NCI-H1105 treated with DMSO at 0.1 percent for 48 hours (cell line): ENCODE measurements at regions not wholly inside any gene's neighbourhood (a gene's known extent, or its start where the extent isn't known, plus 50 kb on each side); places are given as distances from the start of the nearest gene placed in this dataset.

Experiments
- DNase-seq: peaks from one replicate; lab custom pipeline; 2025; lab: John Stamatoyannopoulos, UW

- no peak for DNase-seq
Measured at GRCh38 chr10:124286621-124287020, 132.1 kb downstream of the OAT start.

- no peak for DNase-seq
Measured at GRCh38 chr10:124285587-124286527, 132.9 kb downstream of the OAT start.

GRCh38 chr10:124283949-124284250 is 134.8 kb downstream of the OAT start:
- no peak for DNase-seq

- DNase-seq = no peak
Measured at GRCh38 chr10:124283215-124283948, 135.3 kb downstream of the OAT start.

GRCh38 chr10:124282326-124282725 is 136.4 kb downstream of the OAT start:
- DNase-seq = no peak

DNA sequence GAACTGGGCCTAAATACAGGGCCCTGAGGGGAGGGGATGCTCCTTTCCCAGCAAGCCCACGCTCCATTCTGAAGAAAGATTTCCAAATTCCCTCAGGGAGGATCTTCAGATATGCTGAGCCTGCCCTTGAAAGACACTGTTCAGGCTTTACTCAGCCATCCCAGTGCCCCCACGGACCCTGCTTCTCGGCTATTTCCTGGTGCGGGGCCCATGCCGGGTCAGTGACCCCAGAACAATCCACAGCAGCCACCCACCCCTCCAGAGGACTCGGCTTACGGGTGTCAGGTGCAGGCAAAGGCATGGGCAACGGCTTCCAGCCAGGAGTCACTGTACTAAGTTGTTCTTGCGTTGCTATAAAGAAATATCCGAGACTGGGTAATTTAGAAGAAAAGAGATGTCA is 137.1 kb downstream of the OAT start:
- no peak for DNase-seq

GRCh38 chr10:124280916-124281315 is 137.8 kb downstream of the OAT start:
- DNase-seq = no peak

DNA sequence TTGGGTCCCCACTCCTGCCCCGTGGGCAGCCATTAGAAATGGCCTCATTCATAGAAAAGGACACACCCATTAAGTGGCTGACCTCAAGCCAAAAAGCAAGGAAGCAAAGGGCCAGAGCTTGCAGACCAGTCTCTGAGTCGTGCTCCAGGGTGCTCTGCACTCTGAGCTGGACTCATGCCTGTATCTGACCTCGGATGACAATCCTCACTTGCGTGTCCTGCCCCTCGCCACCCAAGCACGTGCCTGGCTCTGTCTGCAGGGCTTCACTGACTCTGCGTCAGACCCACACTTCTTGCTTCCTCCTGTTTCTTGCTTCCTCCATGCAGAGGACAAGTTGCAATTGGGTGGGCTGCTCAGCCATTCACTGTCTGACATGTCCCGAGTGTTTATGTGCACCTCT is 138.8 kb downstream of the OAT start:
- no peak for DNase-seq

- DNase-seq = no peak
Measured at GRCh38 chr10:124279298-124279697, 139.4 kb downstream of the OAT start.

- DNase-seq = no peak
Measured at GRCh38 chr10:124278356-124278755, 140.4 kb downstream of the OAT start.

GRCh38 chr10:124273141-124273540 is 145.6 kb downstream of the OAT start:
- DNase-seq = no peak

GRCh38 chr10:124271676-124272075 is 147.0 kb downstream of the OAT start:
- DNase-seq = no peak

DNA sequence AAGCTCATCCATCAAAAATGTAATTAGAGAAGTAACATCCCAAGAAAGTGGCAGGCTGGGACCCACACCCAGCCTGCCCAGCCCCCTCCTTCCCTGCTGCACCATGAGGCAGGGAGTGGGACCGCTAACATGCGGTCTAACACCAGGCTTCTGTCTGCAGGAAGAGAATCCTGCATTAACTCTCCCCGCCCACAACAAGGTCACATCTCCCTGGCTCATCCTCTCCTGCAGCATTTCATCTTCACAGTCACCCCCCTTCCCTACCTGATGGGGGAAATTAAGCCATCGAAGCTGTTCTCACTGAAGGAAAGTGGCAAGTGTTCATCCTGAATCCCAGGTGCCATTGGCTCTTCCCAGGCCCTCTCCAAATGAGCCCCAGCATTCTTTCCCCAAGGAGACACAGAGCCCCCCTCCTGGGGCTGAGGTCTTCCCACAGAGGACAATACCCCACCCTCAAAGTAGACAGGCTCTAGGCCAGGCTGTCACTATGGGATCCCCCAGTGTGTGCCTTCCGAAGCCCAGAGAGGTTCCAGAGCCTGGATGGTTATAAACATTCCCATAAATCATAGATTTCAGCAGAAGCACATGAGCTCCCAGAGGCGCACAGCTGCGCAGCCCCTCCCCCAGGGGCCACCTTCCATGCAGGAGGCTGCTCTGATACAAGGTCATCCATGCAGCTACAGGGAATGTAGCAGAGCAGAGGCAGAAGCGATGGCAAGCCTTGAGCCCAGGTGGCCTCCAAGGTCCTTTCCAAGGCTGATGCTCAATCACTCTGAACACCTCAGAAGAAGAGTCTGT is 148.0 kb downstream of the OAT start:
- DNase-seq = no peak

DNA sequence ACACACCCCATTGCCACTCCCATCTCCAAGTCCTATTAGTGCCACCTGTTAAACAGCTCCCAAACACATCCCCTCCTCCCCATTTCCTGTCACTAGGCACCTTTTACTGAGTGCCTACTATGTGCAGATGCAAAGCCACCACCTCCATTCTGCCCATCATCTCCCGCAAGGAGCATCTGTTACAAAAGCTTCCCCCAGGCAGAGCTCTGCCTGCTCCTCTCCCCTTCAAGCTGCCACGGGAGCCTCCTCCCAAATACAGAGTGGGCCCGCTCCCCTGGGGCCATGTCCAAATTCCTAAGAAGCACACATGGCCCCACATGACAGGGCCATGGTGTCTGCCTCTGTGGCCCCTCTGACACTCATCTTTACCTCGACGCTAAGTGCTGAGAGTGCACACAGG is 149.7 kb downstream of the OAT start:
- DNase-seq = no peak

DNA sequence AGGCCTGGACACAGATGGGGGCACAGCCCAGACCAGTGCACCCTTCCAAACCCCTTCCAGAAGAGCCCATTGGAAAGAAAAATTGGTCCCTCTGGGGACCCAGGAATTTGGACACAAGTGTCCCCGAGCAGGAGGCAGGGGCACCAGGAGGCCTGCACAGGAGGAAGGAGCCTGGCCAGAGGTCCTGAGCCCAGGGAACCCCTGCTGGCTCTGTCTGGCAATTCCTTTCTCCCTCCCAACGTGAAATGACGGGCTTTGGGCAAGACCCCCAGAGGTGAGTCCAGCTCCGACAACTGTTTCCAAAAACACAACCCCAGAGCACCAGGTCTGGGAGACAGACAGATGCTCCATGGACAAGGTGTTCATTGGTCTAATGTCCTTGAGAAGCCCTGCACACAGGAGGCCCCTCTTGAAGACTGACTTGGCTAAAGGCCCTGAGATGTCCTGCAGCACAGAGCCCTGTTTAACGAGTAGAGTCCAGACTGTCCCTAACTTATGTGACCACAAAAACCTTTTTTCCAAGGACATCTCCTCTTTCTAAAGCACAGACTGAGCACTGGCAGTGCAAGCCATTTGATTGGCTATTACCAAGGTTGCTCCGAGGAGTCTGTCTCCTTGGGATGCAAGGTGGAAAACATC is 150.7 kb downstream of the OAT start:
- DNase-seq = no peak

GRCh38 chr10:124267231-124267885 is 151.4 kb downstream of the OAT start:
- no peak for DNase-seq

DNA sequence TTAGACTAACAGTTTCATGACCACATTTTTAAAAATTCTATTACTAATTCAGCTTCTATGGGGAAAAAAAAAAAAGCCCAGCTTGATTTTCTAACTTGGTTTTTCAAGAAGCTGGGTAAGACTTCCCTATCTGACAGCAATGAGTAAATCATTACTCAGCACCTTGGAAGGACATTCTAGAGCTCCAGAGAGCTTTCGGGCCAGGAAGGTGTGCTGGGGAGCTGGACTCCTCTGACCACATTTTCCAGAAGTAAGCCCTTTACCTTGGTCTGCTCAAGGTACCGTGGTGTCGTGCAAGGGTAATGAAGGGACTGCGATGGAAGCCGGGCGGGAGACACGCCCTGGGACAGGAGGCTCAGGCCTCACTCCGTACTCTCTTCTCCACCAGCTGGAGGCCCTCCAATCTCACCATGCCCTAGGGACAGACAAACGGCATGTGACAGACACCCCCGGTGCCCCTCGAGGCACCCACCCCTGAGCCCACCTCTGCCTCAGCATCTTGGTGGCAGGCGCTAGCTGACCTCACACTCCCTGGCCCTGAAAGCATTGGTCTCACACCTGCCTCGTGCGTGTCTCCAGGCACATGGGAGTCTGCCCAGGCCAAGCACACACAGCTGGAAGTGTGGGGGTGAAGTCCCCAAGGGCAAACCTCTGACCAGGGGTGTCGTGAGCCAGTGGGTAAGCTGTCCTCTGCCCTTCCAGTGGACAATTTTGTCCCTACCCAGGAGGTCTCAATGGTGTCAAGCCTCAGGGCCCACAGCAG is 152.1 kb downstream of the OAT start:
- no peak for DNase-seq

GRCh38 chr10:124265776-124266467 is 152.8 kb downstream of the OAT start:
- DNase-seq = no peak

DNA sequence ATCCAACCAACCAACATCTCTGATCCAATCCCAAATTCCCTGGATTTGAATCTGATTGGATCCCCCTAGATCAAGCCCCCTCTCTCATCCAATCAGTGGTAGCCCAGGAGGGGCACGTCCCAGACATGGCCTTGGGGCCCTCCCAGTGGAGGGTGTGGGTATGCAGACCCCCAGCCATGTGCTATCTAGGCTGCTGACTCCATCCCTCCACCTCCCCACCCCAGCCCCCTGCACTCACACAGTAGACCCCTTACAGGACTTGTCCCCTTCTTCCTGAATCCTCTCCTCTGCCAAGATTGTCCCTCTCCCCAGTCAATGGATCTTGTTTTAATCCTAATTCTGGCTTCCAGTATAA is 153.4 kb downstream of the OAT start:
- no peak for DNase-seq

DNA sequence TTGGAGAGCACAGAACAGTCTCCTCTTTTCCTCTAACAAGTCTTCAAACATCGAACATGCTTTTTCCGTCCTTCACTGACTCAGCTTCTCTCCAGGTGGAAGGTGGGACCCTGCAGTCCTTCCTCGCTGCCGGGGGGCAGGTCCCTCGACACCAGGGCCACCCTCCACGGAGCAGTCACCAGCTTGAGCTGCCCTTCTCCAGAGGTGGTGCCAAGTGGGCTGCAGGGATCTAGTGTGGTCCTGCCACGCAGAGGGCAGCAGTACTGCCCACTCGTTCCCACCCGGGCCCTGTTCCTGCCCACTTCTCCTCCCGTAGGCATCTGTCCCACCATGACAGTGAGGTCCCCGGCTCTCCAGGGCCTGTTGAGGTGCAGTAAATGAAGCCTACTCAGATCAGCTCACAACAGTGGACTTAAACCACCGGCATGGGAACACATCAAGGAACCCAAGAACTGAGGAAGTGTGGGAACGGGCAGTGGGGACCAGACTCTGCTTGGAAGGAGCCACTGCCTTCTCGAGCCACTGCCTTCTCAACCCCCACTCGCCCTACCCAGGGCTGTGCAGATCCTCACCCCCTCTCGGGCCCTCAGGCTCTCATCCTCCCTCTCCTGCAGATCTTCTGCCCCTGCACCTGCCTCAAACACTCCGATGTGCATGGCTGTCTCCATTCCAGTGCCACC is 153.9 kb downstream of the OAT start:
- no peak for DNase-seq
